ENCODE measurements at regions not wholly inside any gene's neighbourhood (a gene's known extent, or its start where the extent isn't known, plus 50 kb on each side); places are given as distances from the start of the nearest gene placed in this dataset.

DNA sequence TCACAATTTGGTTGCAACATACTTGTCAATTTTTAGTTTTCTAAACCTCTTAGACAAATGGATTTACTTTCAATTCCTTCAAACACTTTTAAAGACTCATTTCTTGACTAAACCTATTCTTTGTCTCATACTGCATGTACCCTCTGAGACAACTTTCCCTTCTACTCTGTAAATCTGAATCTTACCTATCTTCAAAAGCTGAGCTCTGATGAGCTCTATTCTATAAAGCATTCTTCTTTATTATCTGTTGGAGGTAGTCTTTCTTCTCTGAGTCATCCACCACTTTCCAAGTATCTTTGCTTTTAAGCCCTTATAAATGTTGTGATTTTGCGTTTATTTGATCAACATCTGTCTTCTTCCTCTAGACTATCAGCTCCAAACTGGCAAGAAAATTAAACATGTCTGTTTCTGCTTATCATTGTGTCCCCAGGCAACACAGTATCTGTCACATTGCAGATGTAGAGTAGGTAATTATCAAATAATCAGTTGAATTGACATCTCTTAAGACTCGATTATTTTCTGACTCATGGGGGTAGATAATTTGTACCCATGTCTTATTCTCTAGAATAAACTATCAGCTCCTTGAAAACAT, 265.6 kb upstream of the FAR2 start:
- Histone ChIP-seq H3K36me3 (ENCODE audit: low read depth) (no peaks in the 10 kb centered on the region), H3K27me3 (ENCODE audit: insufficient read depth, poor library complexity, severe bottlenecking) (no peaks in the 10 kb centered on the region), H3K27ac (ENCODE audit: poor library complexity, severe bottlenecking) (no peak overlapping the region), H3K4me3 (ENCODE audit: severe bottlenecking) (no peak overlapping the region), H3K4me1 (ENCODE audit: insufficient read depth, poor library complexity, severe bottlenecking) (no peaks in the 10 kb centered on the region), H3K9me3 (ENCODE audit: severe bottlenecking) (no peaks in the 10 kb centered on the region)
- TF ChIP-seq, protein P1, sequence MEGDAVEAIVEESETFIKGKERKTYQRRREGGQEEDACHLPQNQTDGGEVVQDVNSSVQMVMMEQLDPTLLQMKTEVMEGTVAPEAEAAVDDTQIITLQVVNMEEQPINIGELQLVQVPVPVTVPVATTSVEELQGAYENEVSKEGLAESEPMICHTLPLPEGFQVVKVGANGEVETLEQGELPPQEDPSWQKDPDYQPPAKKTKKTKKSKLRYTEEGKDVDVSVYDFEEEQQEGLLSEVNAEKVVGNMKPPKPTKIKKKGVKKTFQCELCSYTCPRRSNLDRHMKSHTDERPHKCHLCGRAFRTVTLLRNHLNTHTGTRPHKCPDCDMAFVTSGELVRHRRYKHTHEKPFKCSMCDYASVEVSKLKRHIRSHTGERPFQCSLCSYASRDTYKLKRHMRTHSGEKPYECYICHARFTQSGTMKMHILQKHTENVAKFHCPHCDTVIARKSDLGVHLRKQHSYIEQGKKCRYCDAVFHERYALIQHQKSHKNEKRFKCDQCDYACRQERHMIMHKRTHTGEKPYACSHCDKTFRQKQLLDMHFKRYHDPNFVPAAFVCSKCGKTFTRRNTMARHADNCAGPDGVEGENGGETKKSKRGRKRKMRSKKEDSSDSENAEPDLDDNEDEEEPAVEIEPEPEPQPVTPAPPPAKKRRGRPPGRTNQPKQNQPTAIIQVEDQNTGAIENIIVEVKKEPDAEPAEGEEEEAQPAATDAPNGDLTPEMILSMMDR (IDR thresholded peaks at IDR 0.05; ENCODE audit: poor library complexity, severe bottlenecking): no peak
- DNase-seq (ENCODE audit: low spot score) (no peak), ATAC-seq (ENCODE audit: low read depth) (no peak)

DNA sequence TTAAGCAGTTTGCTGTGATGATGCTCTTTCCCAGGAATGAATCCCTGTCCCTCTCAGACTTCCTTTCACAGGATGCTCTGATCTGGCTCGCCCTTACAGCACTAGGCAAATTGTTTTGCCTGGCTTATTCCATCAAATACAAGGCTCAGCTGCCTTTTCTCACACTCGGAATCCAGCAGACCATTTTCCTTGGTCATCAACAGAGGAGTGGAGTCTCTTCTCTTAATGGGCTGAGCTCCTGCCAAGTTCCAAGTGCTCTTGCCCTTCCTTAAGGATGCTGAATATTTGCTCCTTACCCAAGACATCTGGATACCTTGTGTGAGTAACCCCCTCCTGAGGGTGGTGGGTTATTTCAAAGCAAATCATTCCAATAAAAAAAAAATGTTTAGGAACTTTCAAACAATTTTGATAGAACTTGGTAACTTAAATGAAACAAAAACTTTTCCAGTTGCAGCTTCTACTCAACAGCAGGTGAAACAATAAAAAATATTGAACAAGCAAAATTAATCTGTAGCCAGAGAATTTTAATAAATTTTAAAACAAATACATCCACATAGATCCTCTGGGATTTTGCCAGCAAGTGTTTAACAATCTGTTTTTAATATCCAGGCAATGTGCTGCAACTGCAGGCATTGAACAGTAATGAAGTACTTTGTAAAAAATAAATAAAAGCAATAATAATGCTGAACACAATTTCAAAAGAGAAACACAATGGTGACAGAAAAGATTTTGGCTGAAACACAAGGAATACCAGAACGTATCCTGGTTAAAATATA, 264.0 kb upstream of the FAR2 start:
- ATAC-seq (ENCODE audit: low read depth) (no peak), DNase-seq (ENCODE audit: low spot score) (no peak)
- no peaks in the 10 kb centered on the region for H3K9me3 ChIP-seq (ENCODE audit: severe bottlenecking)
- TF ChIP-seq, protein P1 (IDR thresholded peaks at IDR 0.05; ENCODE audit: poor library complexity, severe bottlenecking): no peak
- H3K4me1 ChIP-seq (ENCODE audit: insufficient read depth, poor library complexity, severe bottlenecking): no peaks in the 10 kb centered on the region
- H3K27ac ChIP-seq (ENCODE audit: poor library complexity, severe bottlenecking): no peak overlapping the region
- H3K27me3 ChIP-seq (ENCODE audit: insufficient read depth, poor library complexity, severe bottlenecking): no peaks in the 10 kb centered on the region
- H3K36me3 ChIP-seq (ENCODE audit: low read depth): no peaks in the 10 kb centered on the region
- no peak overlapping the region for H3K4me3 ChIP-seq (ENCODE audit: severe bottlenecking)

DNA sequence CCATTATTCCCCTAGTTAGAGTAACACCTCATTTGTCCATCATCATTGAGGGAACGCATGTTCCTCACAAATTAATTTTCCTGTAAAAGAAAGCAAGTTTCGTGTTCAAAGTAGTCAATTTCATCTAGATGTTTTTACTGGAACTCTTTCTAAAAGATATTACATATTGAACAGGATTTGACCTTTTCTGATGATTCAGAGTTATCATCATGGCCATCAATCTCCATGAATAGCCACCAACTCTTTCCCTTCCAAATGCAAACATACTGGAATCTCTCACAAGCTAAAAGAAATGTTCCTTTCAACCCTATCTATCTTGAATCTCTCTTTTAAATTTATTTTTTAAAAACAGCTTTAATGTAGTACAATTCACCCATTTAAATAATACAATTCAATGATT, 263.1 kb upstream of the FAR2 start:
- Histone ChIP-seq H3K4me3 (ENCODE audit: severe bottlenecking) (no peak overlapping the region), H3K36me3 (ENCODE audit: low read depth) (no peaks in the 10 kb centered on the region), H3K27me3 (ENCODE audit: insufficient read depth, poor library complexity, severe bottlenecking) (no peaks in the 10 kb centered on the region), H3K9me3 (ENCODE audit: severe bottlenecking) (no peaks in the 10 kb centered on the region), H3K27ac (ENCODE audit: poor library complexity, severe bottlenecking) (no peak overlapping the region), H3K4me1 (ENCODE audit: insufficient read depth, poor library complexity, severe bottlenecking) (no peaks in the 10 kb centered on the region)
- no peak for ATAC-seq (ENCODE audit: low read depth)
- TF ChIP-seq, protein P1 (IDR thresholded peaks at IDR 0.05; ENCODE audit: poor library complexity, severe bottlenecking): no peak
- no peak for DNase-seq (ENCODE audit: low spot score)

DNA sequence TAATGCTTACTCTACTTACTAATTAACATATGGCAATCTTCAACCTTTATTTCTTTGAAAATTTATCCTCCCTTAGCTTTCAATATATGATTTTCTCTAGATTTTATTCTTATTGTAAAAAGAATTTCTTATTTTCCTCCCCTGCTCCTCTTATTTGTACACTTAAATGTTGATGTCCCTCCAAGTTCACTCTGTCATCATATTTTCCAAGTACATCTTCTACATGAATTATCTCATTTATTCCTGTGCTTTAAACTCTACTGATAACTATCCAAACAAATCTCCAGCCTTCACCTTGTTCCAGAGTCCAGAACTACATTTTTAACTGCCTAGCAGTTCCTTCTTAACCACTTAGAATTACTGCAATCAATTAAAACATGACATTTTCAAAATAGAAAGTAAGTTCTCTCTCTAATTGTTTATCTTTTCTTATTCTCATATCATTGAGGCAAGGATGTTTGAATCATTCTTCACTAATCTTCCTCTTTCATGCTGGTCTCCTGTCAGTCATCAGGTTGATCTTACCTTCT, 261.6 kb upstream of the FAR2 start:
- Histone ChIP-seq H3K4me1 (ENCODE audit: insufficient read depth, poor library complexity, severe bottlenecking) (no peaks in the 10 kb centered on the region), H3K9me3 (ENCODE audit: severe bottlenecking) (no peaks in the 10 kb centered on the region), H3K4me3 (ENCODE audit: severe bottlenecking) (no peak overlapping the region), H3K36me3 (ENCODE audit: low read depth) (no peaks in the 10 kb centered on the region), H3K27ac (ENCODE audit: poor library complexity, severe bottlenecking) (no peak overlapping the region), H3K27me3 (ENCODE audit: insufficient read depth, poor library complexity, severe bottlenecking) (no peaks in the 10 kb centered on the region)
- no peak for ATAC-seq (ENCODE audit: low read depth)
- TF ChIP-seq, protein P1 (IDR thresholded peaks at IDR 0.05; ENCODE audit: poor library complexity, severe bottlenecking): no peak
- no peak for DNase-seq (ENCODE audit: low spot score)

DNA sequence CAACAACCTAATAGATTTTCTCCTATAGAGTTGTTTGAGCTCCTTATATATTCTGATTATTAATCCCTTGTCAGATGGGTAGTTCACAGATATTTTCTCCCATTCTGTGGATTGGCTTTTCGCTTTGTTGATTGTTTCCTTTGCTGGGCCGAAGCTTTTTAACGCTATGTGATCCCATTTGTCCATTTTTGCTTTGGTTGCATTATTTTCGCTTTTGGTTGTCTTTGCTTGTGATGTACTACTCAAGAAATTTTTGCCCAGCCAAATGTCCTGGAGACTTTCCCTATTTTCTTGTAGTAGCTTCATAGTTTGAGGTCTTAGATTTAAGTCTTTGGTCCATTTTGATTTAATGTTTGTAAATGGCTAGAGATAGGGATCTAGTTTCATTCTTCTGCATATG, 258.4 kb upstream of the FAR2 start:
- no peak for ATAC-seq (ENCODE audit: low read depth)

More for the DNA sequence above, 258.4 kb upstream of the FAR2 start:
- H3K36me3 ChIP-seq (ENCODE audit: low read depth): no peaks in the 10 kb centered on the region
- no peaks in the 10 kb centered on the region for H3K4me1 ChIP-seq (ENCODE audit: insufficient read depth, poor library complexity, severe bottlenecking)
- no peak for DNase-seq (ENCODE audit: low spot score)
- no peak overlapping the region for H3K4me3 ChIP-seq (ENCODE audit: severe bottlenecking)
- H3K9me3 ChIP-seq (ENCODE audit: severe bottlenecking): no peaks in the 10 kb centered on the region
- TF ChIP-seq, protein P1 (IDR thresholded peaks at IDR 0.05; ENCODE audit: poor library complexity, severe bottlenecking): no peak
- no peaks in the 10 kb centered on the region for H3K27me3 ChIP-seq (ENCODE audit: insufficient read depth, poor library complexity, severe bottlenecking)
- no peak overlapping the region for H3K27ac ChIP-seq (ENCODE audit: poor library complexity, severe bottlenecking)
